Renal cortex interstitium (tissue), 11 donors: ENCODE measurements at regions not wholly inside any gene's neighbourhood (a gene's known extent, or its start where the extent isn't known, plus 50 kb on each side); places are given as distances from the start of the nearest gene placed in this dataset.
"Not testable (repeated sequence)": the region's sequence is repeated elsewhere in the genome, so short reads cannot be mapped to it uniquely, and the experiment has no call there.

Experiments
- DNase-seq, 11 donors: peaks; one replicate each; pipeline ENCODE4 v3.0.0-alpha.2; 2013; ENCODE audit warnings: low read depth in 9 of 11, low spot score in 4 of 11; ENCODE audit errors: extremely low read depth in 1 of 11

DNA sequence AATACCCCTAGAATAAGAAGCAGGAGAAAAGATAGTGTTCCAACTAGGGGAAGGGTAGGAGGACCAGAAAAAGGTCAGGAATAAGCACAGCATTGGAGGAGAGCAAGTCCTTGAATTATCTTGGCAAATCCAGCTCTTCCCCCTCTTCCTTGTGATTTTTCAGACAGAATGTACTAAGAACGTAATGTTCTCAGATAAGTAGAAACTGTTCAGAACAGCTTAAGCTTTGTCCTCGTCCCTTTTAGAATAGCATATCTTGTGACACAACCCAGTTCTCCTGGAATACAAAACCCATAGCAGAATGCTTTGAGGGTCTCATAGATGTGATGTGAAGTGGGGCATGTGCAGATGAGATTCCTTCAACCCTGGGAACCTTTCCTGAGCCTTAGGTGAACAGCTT is 97.4 kb downstream of the EMB start:
- no peak for DNase-seq

DNA sequence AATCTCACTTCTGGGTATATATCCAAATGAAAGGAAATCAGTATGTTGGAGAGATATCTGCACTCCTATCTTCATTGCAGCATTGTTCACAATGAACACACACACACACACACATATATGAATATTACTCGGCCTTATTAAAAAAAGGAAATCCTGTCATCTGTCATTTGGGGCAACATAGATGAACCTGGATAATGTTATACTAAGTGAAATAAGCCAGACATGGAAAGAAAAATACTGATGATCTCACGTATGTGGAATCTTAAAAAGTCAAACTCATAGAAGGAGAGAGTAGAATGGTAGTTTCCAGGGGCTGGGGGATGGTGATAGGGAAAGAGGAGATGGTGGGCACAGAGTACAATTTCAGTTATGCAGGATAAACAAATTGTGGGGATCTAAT is 100.3 kb downstream of the EMB start:
- DNase-seq = no peak

DNA sequence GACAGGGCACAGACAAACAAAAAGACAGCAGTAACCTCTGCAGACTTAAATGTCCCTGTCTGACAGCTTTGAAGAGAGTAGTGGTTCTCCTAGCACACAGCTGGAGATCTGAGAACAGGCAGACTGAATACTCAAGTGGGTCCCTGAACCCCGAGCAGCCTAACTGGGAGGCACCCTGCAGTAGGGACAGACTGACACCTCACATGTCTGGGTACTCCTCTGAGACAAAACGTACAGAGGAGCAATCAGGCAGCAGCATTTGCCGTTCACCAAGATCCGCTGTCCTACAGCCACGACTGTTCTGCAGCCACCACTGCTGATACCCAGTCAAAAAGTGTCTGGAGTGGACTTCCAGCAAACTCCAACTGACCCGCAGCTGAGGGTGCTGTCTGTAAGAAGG is 110.5 kb downstream of the EMB start:
- DNase-seq = not testable (repeated sequence)

DNA sequence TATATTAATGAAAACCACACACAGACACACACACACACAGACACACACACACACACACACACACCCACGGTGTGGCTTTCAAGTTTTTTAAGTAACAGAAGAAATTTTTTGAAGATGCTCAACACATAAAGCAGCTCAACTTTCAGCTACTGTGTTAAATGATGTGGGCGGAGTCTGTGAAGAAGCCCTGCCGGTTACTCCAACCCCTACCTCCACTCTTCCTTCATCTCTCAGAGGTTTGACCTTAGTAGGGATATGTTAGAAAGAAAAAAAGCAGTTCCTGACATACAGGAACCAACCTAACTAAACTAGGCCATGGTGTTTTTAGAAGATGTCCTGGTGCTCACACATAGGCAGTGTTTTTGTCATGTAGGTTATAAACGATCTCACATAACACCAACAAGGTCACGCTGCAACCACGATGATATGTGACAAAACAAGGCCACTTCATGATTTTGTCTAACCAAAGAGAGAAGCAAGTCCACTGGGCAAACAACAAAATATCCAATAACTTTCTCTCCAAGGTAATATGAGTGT is 112.8 kb downstream of the EMB start:
- DNase-seq = no peak

DNA sequence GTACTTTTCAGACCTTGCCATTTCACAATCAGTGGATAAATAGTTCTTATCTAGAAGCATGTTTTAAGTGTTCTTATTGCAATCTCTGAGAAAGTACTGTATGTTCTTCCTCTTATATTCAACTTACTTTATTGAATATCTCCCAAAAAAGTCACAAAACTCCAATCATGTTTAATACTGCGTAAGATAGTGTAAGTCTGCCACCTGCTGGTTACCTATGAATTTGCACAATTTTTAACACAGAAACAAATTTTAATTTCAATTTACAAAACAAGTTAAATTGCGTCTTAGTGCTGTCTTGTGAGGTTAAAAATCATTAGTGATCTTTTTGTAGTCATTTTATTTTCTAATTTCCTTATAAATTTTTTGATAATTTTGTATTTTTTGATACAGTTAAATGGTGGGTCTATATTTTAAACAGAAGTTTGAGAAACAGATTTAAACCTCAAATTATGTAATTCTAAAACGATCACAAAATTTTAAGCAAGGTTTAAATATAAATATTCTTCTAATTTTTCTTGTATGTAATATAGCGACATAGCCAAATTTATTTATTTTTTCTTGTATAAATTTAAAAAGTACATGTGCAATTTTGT is 115.8 kb downstream of the EMB start:
- peak in 1 of 11 donors; percentile 2 for DNase-seq

DNA sequence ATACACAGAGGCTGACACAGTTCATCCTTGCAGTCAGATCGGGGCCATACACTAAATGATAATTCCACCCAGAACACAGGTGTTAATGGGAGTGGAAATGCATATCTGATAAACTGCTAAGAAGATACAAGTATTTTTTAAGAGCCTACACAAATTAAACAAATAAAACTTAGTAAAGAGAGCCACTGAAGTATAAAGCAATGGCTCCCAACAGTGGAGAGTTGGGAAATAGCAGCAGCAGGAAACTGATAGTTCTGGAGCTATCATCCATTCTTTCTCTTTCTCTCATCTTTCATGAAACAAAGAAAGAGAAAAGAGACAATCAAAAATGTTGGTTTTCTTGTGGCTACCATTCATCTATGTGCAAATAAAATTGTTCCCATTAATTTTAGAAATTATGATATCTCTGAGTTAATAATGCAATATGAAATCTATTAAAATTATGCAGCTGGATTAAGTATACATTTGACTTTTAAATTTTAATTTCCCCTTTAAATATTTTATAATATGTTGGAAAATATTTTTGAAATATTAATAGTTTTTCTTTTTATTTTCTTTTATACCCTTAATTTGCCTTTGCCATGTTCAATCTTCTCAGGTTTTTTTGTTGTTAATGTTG is 120.8 kb downstream of the EMB start:
- DNase-seq = no peak

DNA sequence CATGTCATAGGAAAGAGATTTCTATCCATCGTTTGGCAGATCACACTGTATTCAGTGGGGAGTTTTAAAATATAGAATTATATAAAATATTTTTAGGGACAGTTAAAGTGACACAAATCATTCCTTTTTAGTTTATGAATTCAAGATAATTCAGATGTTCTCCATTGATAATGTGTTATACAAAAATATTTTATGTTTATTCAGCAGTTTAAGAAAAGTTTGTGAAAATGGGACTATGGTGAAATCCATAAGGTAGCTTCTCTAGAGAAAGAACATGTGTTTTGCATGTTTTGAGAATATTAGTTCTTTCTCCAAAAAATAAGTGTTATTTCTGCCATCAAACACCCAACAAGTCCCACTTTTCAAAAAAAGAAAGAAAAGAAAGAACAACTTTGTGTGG is 122.9 kb downstream of the EMB start:
- DNase-seq = no peak

DNA sequence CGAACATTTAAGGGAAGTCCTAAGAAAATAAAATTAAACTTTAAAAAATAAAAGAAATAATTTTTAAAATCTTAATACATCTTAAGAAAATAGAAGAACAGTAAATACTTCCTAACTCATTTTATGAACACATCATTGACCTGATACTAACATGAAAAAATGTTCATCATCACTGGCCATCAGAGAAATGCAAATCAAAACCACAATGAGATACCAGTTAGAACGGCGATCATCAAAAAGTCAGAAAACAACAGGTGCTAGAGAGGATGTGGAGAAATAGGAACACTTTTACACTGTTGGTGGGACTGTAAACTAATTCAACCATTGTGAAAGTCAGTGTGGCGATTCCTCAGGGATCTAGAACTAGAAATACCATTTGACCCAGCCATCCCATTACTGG is 134.6 kb downstream of the EMB start:
- not testable (repeated sequence) for DNase-seq

DNA sequence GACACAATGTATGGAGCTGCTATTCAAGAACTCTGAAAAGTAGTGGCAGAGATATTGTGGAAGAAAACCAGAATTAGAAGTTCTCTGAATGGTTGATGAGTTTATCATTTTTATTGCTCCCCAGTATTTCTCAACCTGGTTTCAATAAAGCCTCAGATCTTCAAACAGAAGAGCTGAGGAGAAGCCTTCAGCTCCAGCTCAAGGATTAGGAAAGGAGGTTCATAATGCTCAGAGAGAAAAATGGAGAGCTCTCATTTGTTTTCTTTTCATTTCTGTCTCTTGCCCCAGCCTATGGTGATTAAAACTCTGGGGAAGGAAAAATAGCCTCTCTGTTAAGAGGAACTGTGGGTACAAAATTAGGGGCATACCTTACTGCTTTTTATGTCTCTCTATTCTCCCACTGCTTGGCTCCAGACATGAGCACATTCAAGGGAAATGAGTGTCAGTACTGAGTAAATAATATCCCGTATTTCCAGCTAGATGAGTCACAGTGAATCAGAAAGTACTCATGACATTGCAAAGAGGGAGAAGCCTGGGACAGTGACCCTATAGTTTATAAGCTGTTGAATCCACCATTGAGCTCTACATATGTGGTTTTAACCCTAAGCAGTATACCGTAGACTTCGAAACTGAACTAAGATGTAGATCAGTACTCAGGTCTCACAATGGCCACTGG is 138.1 kb downstream of the EMB start:
- DNase-seq = no peak

DNA sequence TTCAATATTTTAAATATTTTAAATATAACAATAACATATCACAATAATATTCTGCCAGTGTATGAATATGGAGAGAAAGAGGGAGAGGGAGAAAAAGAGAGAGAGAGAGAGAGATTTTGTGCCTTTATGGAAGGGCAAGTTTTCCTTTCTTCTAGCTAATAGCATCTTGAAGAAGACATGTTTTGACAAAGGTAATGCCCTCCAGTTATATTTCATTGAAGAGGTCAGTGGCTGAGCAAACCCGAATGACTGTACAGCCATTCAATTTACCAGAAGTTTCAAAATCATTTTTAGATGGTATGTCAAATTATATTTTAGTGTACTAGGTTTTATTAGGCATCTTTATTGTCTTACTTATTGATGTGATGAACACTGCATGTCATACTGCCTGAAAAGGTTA is 139.3 kb downstream of the EMB start:
- DNase-seq = no peak

DNA sequence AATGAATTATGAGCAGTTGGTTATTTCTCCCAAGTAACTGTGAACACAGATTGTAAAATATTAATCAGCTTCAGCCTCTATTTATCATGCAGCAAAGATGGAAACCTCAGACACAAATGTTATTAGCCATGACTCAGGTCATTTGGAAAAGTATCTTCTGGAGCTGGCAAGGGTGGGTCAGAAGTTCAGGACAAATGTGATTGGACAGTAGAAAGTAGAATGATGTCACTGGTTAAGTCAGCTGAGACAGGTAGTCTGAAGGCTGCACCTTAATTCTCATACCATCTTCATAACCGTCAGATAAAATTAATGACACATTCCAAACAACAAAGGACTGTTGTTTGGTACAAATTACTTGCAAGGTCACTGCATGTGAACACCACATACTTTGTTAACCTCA is 140.2 kb downstream of the EMB start:
- no peak for DNase-seq

DNA sequence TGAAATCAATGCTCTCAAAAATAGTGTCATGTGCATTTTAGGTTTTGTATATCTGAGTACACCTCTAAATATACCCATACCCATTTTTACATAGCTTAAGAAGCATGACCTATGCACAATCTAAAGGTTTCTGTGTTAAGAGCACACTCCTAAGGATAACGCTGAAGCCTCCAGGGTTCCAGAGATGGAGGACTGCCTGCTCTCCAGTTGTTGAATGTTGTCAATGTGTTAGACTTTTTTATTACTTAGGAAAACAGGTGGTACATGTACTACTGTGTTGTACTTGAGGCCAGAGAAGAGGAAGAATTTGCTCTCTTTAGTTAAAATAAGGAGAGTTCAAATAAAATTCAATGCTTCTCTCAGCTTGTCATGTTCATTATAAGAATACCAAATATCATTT is 141.2 kb downstream of the EMB start:
- DNase-seq = no peak

DNA sequence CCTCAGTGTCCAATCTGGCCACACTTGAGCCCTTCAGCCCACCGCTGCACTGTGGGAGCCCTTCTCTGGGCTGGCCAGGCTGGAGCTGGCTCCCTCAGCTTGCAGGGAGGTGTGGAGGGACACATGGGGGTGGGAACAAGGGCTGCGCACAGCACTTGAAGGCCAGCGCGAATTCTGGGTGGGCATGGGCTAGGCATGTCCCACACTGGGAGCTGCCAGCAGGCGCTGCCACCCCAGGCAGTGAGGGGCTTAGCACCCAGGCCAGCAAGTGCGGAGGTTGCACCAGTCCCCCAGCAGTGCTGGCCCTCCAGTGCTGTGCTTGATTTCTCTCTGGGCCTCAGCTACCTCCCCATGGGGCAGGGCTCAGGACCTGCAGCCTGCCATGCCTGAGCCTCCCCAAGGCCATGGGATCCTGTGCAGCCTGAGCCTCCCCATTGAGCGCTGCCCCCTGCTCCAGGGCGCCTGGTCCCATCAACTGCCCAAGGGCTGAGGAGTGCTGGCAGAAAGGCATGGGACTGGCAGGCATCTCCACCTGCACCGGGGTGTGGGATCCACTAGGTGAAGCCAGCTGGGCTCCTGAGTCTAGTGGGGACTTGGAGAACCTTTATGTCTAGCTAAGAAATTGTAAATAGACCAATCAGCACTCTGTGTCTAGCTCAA is 148.2 kb downstream of the EMB start:
- DNase-seq = no peak

DNA sequence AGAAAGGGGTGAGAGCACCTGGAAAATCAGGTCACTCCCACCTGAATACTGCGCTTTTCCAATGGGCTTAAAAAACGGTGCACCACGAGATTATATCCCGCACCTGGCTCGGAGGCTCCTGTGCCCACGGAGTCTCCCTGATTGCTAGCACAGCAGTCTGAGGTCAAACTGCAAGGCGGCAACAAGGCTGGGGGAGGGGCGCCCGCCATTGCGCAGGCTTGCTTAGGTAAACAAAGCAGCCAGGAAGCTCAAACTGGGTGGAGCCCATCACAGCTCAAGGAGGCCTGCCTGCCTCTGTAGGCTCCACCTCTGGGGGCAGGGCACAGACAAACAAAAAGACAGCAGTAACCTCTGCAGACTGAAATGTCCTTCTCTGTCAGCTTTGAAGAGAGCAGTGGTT is 160.6 kb downstream of the EMB start:
- DNase-seq = not testable (repeated sequence)
